ENCODE measurements at regions not wholly inside any gene's neighbourhood (a gene's known extent, or its start where the extent isn't known, plus 50 kb on each side); places are given as distances from the start of the nearest gene placed in this dataset.

GRCh38 chr2:13002536-13003331, 286.0 kb downstream of the TRIB2 start:
- no peaks in the 10 kb centered on the region for H3K4me1 ChIP-seq
- H3K27ac ChIP-seq = no peak overlapping the region
- no peaks in the 10 kb centered on the region for H3K36me3 ChIP-seq
- no peaks in the 10 kb centered on the region for H3K27me3 ChIP-seq
- DNase-seq = no peak
- no peaks in the 10 kb centered on the region for H3K9me3 ChIP-seq
- no peak for TF ChIP-seq POLR2A (IDR thresholded peaks at IDR 0.05)
- TF ChIP-seq, protein P1, sequence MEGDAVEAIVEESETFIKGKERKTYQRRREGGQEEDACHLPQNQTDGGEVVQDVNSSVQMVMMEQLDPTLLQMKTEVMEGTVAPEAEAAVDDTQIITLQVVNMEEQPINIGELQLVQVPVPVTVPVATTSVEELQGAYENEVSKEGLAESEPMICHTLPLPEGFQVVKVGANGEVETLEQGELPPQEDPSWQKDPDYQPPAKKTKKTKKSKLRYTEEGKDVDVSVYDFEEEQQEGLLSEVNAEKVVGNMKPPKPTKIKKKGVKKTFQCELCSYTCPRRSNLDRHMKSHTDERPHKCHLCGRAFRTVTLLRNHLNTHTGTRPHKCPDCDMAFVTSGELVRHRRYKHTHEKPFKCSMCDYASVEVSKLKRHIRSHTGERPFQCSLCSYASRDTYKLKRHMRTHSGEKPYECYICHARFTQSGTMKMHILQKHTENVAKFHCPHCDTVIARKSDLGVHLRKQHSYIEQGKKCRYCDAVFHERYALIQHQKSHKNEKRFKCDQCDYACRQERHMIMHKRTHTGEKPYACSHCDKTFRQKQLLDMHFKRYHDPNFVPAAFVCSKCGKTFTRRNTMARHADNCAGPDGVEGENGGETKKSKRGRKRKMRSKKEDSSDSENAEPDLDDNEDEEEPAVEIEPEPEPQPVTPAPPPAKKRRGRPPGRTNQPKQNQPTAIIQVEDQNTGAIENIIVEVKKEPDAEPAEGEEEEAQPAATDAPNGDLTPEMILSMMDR (IDR thresholded peaks at IDR 0.05) = no peak
- no peak overlapping the region for H3K4me3 ChIP-seq

DNA sequence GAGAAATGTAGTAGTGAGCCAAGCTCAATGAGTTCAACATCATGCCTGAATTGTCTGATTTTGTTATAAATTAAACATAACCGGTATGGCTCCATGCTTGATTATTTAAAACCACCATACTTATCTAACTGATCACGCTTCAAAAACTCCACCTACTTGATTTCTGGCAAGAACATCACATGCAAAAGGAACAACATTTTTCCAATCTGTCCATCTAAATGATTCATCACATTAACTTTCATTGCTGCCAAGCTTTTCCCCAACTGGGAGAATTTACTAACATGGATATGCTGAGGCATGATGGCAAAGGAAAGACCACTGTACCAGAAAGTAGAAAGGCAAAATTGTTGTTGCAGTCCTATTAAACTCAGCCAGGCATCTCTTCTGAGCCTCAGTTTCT, 286.8 kb downstream of the TRIB2 start:
- H3K4me3 ChIP-seq = no peak overlapping the region
- TF ChIP-seq, protein P1 (IDR thresholded peaks at IDR 0.05) = no peak
- no peak for TF ChIP-seq POLR2A (IDR thresholded peaks at IDR 0.05)
- H3K4me1 ChIP-seq = no peaks in the 10 kb centered on the region
- no peak overlapping the region for H3K27ac ChIP-seq
- no peaks in the 10 kb centered on the region for H3K27me3 ChIP-seq
- H3K36me3 ChIP-seq = no peaks in the 10 kb centered on the region
- no peaks in the 10 kb centered on the region for H3K9me3 ChIP-seq
- DNase-seq = no peak

GRCh38 chr2:13005048-13005447, 288.3 kb downstream of the TRIB2 start:
- Histone ChIP-seq H3K4me3 (no peak overlapping the region), H3K27me3 (no peaks in the 10 kb centered on the region), H3K36me3 (no peaks in the 10 kb centered on the region), H3K27ac (no peak overlapping the region), H3K4me1 (no peaks in the 10 kb centered on the region), H3K9me3 (no peaks in the 10 kb centered on the region)
- DNase-seq = no peak
- TF ChIP-seq POLR2A (IDR thresholded peaks at IDR 0.05) = no peak
- TF ChIP-seq, protein P1 (IDR thresholded peaks at IDR 0.05) = no peak

DNA sequence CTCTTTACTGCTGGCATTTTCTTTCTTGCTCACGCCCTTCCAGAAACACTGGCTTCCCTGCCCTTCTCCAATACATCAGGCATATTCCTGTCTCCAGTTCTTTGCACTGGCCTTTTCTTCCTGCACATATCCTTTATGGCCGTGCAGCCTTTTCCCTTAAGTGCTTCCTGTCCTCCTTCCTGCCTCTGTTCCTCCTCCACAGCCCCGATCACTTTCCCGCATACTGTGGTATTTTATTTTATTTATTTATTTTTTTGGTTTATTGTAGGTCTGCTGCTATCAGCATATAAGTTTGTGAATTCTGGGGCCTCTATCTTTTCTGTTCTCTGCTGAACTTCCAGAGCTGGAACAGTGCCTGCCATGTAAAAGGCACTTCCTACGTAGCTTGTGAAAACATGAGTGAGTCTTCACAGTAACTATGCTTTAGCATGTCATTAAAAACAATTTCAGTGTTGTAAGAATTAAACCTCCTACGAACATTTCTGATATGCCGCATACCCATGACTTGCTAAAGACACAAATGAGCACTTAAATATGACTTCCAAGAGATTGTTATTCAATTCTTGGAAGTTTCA, 289.1 kb downstream of the TRIB2 start:
- no peak overlapping the region for H3K27ac ChIP-seq
- TF ChIP-seq, protein P1 (IDR thresholded peaks at IDR 0.05) = no peak

DNA sequence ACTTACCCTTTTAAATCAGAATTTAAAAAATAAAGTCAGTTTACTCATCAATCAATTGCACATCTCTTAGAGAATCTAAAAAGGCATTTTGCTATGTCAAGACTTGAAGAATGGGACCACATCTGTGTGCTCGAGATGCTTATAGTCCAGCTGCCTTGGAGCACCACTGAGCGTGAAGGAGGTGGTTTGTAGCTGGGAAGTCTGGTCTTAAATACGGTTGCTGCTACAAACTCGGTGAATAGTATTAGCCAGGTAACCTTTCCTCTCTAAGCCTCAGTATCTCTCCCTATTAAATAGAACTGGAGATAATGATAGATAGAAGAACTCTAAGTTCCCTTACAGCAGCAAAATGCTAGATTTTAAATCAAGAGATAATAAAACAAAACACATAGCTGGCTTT, 289.7 kb downstream of the TRIB2 start:
- Histone ChIP-seq H3K27ac (no peak overlapping the region), H3K9me3 (no peaks in the 10 kb centered on the region)

More for the DNA sequence above, 289.1 kb downstream of the TRIB2 start:
- H3K4me3 ChIP-seq = no peak overlapping the region
- no peak for DNase-seq
- no peaks in the 10 kb centered on the region for H3K36me3 ChIP-seq
- H3K9me3 ChIP-seq = no peaks in the 10 kb centered on the region
- no peaks in the 10 kb centered on the region for H3K27me3 ChIP-seq
- H3K4me1 ChIP-seq = no peaks in the 10 kb centered on the region

More for the DNA sequence above, 289.7 kb downstream of the TRIB2 start:
- Histone ChIP-seq H3K4me1 (no peaks in the 10 kb centered on the region), H3K36me3 (no peaks in the 10 kb centered on the region), H3K4me3 (no peak overlapping the region), H3K27me3 (no peaks in the 10 kb centered on the region)
- no peak for TF ChIP-seq POLR2A (IDR thresholded peaks at IDR 0.05)
- TF ChIP-seq, protein P1 (IDR thresholded peaks at IDR 0.05) = no peak
- no peak for DNase-seq

Measured in Peyer's patch (tissue), 4 donors.